ENCODE measurements at regions not wholly inside any gene's neighbourhood (a gene's known extent, or its start where the extent isn't known, plus 50 kb on each side); places are given as distances from the start of the nearest gene placed in this dataset.

DNA sequence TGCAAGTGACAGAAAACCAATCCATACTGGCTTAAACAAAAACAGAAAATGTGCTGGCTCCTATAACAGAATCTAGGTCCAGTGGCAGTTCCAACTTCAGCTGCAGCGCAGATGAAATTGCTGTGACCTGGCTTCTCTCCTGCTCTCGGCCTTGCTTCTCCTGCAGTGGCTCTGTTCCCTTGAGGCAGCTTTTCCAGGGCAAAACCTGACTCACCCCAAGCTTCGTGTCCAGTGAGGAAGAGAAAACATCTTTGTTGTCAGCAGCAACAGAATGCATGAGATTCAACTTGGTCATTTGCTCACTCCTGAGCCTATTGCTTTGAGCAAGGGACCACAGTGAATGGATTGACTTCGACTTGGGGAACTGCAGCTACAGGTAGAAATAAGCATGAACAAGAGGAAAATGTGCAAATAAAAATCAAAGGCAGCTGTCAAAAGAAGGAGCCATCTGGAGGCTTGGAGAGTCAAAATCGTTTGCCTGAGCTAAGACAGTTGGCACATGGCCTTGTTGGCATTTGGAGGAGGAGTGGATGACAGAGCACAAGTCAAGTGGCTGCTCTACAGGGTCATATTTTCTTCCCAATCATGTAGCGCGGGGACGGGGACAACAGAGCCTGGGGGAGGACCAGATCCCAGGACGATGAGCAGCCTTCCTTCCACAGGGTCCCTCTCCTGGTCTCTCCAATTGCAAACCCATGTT is 523.4 kb downstream of the FGF9 start:
- TF ChIP-seq CTCF (IDR thresholded peaks at IDR 0.05 in 2 of 3, conservative IDR thresholded peaks at IDR 0.05 in 1 of 3; ENCODE audit: borderline replicate concordance in 1 of 3, insufficient read depth in 1 of 3, low read depth in 2 of 3, low read length in 2 of 3) (no peak), SRF (IDR thresholded peaks at IDR 0.05; ENCODE audit: low read depth) (no peak), YY1 (IDR thresholded peaks at IDR 0.05; ENCODE audit: extremely low read depth, insufficient replicate concordance, low read depth, low read length) (no peak), SP1 (IDR thresholded peaks at IDR 0.05; ENCODE audit: low read depth) (no peak), FOSL1 (IDR thresholded peaks at IDR 0.05; ENCODE audit: low read depth) (no peak), CBX3 (IDR thresholded peaks at IDR 0.05; ENCODE audit: low read depth) (no peak), ZNF274 (IDR thresholded peaks at IDR 0.05; ENCODE audit: low read depth, low read length) (no peak), RAD21 (IDR thresholded peaks at IDR 0.05; ENCODE audit: low read depth) (no peak), EZH2phosphoT487 (IDR thresholded peaks at IDR 0.05; ENCODE audit: borderline replicate concordance) (no peak), ELF1 (IDR thresholded peaks at IDR 0.05; ENCODE audit: borderline replicate concordance, low read depth) (no peak), MAX (IDR thresholded peaks at IDR 0.05) (no peak), CEBPB (IDR thresholded peaks at IDR 0.05; ENCODE audit: low read depth) (no peak), POLR2A (IDR thresholded peaks at IDR 0.05; ENCODE audit: borderline replicate concordance, extremely low read depth, insufficient read depth, insufficient read length) (no peak), EGR1 (IDR thresholded peaks at IDR 0.05; ENCODE audit: low read depth) (no peak), ZFX (IDR thresholded peaks at IDR 0.05) (no peak), JUND (IDR thresholded peaks at IDR 0.05) (no peak), POLR2AphosphoS5 (IDR thresholded peaks at IDR 0.05; ENCODE audit: low read depth, low read length) (no peak), TCF7L2 (IDR thresholded peaks at IDR 0.05; ENCODE audit: borderline replicate concordance, extremely low read depth, insufficient read depth, insufficient read length) (no peak)
- TF ChIP-seq, protein P1, sequence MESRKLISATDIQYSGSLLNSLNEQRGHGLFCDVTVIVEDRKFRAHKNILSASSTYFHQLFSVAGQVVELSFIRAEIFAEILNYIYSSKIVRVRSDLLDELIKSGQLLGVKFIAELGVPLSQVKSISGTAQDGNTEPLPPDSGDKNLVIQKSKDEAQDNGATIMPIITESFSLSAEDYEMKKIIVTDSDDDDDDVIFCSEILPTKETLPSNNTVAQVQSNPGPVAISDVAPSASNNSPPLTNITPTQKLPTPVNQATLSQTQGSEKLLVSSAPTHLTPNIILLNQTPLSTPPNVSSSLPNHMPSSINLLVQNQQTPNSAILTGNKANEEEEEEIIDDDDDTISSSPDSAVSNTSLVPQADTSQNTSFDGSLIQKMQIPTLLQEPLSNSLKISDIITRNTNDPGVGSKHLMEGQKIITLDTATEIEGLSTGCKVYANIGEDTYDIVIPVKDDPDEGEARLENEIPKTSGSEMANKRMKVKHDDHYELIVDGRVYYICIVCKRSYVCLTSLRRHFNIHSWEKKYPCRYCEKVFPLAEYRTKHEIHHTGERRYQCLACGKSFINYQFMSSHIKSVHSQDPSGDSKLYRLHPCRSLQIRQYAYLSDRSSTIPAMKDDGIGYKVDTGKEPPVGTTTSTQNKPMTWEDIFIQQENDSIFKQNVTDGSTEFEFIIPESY (IDR thresholded peaks at IDR 0.05; ENCODE audit: extremely low read depth, insufficient replicate concordance, low read length): no peak
- TF ChIP-seq, protein P2, sequence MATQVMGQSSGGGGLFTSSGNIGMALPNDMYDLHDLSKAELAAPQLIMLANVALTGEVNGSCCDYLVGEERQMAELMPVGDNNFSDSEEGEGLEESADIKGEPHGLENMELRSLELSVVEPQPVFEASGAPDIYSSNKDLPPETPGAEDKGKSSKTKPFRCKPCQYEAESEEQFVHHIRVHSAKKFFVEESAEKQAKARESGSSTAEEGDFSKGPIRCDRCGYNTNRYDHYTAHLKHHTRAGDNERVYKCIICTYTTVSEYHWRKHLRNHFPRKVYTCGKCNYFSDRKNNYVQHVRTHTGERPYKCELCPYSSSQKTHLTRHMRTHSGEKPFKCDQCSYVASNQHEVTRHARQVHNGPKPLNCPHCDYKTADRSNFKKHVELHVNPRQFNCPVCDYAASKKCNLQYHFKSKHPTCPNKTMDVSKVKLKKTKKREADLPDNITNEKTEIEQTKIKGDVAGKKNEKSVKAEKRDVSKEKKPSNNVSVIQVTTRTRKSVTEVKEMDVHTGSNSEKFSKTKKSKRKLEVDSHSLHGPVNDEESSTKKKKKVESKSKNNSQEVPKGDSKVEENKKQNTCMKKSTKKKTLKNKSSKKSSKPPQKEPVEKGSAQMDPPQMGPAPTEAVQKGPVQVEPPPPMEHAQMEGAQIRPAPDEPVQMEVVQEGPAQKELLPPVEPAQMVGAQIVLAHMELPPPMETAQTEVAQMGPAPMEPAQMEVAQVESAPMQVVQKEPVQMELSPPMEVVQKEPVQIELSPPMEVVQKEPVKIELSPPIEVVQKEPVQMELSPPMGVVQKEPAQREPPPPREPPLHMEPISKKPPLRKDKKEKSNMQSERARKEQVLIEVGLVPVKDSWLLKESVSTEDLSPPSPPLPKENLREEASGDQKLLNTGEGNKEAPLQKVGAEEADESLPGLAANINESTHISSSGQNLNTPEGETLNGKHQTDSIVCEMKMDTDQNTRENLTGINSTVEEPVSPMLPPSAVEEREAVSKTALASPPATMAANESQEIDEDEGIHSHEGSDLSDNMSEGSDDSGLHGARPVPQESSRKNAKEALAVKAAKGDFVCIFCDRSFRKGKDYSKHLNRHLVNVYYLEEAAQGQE (IDR thresholded peaks at IDR 0.05; ENCODE audit: low read depth): no peak

More for the DNA sequence above, 523.4 kb downstream of the FGF9 start:
- Histone ChIP-seq H3K4me1 (ENCODE audit: control insufficient read depth in 1 of 2, insufficient read depth in 2 of 2, low read length in 2 of 2) (no peaks in the 10 kb centered on the region), H4K20me1 (ENCODE audit: insufficient read depth) (no peaks in the 10 kb centered on the region), H3K9me3 (ENCODE audit: control insufficient read depth in 1 of 2, insufficient read depth in 1 of 2, low read depth in 1 of 2, low read length in 2 of 2) (no peaks in the 10 kb centered on the region), H3K4me2 (ENCODE audit: low read length) (no peak overlapping the region), H3K27ac (ENCODE audit: low read depth, low read length) (no peak overlapping the region), H3K36me3 (ENCODE audit: control insufficient read depth in 1 of 2, insufficient read depth in 2 of 2, low read length in 2 of 2) (no peaks in the 10 kb centered on the region), H3K79me2 (ENCODE audit: insufficient read depth, low read length) (no peaks in the 10 kb centered on the region), H2AFZ (ENCODE audit: low read depth, low read length, poor library complexity, severe bottlenecking) (no peak overlapping the region), H3K27me3 (ENCODE audit: insufficient read depth, low read length) (no peaks in the 10 kb centered on the region), H3K9ac (ENCODE audit: low read length) (no peak overlapping the region), H3K9me2 (ENCODE audit: insufficient read depth) (no peaks in the 10 kb centered on the region), H3K4me3 (replicated peaks in 1 of 2; ENCODE audit: low read depth in 1 of 2, low read length in 2 of 2) (no peak overlapping the region)
- ChIA-PET CTCF (no interaction called here), POLR2A (no interaction called here), RAD21 (ENCODE audit: low non-redundant PET in 1 of 2, low total read pairs in 2 of 2, uncharacterized antibody in 2 of 2, unreplicated experiment in 2 of 2) (no interaction called here)
- no TSS peak for BruUV-seq (replicated peaks)
- ATAC-seq: no peak
- DNase-seq (ENCODE audit: low read depth, low spot score): no peak
- intact Hi-C loops (cut with micrococcal nuclease): loop anchor here (10.0 kb wide), 1 partner anchor 559 kb away; no protein-coding TSS in a partner anchor

Measured in HCT116 (cell line).